Activated T-cell treated with anti-CD3 and anti-CD28 coated beads, Interleukin-2, amount 50 U/mL, for 48 hours (primary cell): ENCODE measurements at regions not wholly inside any gene's neighbourhood (a gene's known extent, or its start where the extent isn't known, plus 50 kb on each side); places are given as distances from the start of the nearest gene placed in this dataset.
A peak's percentile ranks its signal among the peaks of the same experiment; 100 is the strongest.
"Not testable (repeated sequence)": the region's sequence is repeated elsewhere in the genome, so short reads cannot be mapped to it uniquely, and the experiment has no call there.

Source experiments
- DNase-seq, 2 experiments: peaks; one replicate each; pipeline ENCODE4 v3.0.0-alpha.2; 2020

DNA sequence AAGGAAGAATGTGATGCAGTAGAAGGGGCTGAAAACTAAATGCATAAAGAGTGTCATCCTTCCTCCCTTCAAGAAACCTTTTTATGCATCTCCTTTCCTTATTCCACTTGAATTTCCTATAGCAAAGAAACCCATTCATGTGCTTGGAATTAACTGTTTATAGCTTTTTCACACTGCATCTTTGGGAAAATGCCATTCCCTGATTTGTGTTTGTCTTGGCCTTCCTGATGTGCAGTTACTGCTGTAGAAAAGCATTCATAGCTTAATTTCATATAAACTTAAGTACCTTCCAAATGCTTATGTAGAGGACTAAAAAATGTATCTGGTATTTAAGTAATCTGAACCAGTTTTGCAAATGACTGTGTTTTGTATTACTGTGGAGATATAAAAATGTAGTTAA lies 61.8 kb downstream of the SDR9C7 start:
- no peak for DNase-seq

DNA sequence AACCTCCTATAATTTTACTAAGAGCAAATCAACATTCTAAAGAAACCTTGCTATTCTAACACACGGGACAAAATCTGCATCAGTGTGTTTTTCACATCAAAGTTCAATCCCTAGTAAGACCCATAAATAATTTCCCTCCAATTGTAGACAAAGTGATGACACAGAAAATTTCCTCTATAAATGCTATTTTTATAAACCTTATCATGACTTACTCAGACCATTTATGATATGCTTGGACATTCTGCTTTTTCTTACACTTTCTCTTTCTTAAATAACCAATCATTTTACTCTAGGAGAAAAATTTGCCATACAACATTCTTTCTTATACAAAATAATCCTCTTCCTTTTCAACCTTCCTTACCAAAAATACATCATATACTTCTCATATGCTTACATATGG lies 67.0 kb downstream of the SDR9C7 start:
- no peak for DNase-seq

DNA sequence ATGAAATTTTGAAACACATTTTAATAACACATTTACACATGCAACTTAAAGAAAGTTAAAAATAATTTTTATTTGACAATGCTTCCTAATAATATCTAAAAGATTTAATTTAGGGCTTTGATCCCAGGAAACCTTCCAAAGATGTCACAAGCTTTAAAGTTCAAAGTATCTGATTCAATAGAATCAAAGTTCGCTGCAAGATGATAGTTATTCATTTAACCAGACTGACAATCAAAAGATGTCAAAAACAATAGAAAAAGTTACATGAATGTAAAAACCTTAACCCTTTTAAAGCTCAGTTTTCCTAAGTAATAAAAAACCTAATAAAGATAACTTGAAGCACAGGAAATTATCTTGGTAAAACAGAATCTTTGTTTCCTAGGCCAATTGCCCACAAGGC lies 67.7 kb downstream of the SDR9C7 start:
- DNase-seq, result no peak

DNA sequence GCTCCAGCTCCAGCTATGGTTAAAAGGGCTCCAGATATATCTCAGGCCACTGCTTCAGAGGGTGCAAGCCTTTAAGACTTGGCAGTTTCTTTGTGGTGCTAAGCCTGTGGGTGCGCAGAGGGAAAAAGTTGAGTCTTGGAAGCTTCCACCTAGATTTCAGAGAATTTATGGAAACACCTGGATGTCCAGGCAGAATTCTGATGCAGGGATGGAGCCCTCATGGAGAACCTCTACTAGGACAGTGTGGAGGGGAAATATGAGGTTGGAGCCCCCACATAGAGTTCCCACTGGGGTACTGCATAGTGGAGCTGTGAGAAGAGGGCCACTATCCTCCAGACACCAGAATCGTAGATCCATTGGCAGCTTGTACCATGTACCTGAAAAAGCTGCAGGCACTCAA lies 69.9 kb downstream of the SDR9C7 start:
- no peak for DNase-seq

DNA sequence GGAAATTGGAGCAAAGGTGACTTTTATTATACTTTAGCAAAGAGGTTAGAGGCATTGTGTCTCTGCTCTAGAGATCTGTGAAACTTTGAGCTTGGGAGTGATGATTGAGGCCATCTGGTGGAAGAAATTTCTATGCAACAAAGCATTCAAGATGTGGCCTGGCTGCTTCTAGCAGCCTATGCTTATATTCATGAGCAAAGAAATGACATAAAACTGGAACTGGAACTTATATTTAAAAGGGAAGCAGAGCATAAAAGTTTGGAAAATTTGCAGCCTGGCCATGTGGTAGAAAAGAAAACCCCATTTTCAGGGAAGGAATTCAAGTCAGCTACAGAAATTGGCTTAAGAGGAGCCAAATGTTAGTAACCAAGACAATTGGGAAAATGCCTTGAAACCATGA lies 70.4 kb downstream of the SDR9C7 start:
- DNase-seq, result no peak

DNA sequence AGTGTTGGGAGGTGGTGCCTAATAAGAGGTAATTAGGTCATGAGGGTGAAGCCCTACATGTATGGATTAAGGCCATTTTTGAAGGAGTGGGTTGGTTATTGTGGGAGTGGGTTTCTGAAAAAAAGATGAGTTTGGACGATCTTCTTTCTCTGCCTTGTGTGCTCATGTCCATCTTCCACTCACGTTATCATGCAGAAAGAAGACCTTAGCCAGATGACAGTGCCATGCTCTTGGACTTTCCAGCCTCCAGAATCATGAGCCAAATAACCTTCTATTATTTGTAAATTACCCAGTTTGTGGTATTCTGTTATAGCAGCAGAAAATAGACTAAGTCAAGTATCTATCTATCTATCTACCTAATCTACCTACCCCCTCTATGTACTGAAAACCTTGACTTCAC lies 71.9 kb downstream of the SDR9C7 start:
- no peak for DNase-seq

DNA sequence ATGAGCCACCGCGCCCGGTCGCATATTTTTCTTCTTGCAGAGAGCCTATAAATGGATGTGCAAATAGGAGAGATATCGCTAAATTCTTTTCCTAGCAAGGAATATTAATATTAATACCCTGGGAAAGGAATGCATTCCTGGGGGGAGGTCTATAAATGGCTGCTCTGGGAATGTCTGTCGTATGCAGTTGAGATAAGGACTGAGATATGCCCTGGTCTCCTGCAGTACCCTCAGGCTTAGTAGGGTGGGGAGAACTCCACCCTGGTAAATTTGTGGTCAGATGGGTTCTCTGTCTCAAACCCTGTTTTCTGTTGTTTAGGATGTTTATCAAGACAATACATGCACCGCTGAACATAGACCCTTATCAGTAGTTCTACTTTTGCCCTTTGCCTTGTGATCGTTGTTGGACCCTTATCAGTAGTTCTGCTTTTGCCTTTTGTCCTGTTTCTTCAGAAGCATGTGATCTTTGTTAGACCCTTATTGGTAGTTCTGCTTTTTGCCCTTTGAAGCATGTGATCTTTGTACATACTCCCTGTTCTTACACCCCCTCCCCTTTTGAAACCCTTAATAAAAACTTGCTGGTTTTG lies 80.7 kb downstream of the SDR9C7 start:
- DNase-seq, result not testable (repeated sequence)

DNA sequence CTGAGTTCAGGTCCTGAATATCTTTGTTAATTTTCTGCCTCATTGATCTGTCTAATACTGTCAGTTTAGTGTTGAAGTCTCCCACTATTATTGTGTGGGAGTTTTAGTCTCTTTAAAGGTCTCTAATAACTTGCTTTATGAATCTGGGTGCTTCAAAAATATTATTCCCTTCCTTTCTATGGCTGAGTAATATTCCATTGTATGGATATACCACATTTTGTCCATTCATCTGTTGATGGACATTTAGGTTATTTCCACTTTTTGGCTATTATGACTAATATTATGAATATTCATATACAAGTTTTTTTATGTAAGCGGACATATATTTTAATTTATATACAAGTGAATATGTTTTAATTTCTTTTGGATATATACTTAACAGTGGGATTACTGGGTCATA lies 82.7 kb downstream of the SDR9C7 start:
- no peak for DNase-seq

DNA sequence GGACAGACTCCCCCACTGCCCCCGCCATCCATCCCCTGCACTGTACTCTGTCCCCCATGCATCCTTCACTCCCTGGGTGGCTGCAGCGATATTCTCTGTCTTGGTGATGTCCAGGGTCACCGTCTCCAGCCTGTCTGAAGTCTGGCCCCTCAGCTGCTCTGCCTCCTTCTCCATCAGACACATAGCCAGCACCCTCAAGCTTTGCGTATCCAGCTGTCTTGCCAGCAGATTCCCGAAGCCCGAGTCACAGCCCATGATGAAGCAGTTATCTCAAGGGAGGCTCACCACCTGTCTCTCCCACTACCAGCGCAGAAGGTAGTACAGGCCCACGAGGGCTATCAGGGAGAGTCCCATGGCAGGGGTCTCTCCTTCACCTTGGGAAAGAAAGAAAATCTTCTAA lies 77.8 kb downstream of the HSD17B6 start:
- no peak for DNase-seq

DNA sequence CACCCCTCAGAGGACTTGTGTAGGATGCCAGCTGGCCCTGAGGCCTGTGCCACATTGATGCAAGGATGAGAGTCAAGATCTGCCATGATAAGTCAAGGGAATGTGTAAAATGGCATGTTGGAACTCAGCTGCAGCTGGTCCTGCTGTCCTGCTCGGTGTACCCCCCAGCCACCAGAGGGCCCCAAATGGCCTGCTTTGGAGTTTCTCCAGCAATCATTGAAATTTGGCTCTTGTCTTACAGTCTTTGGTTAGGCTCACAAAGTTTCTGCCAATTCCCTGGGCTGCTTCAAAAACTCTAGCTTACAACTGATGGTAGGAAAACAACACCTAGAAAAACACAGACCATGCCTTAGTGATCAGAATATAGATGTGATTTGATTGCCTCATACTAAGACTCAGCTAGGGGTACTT lies 76.8 kb downstream of the HSD17B6 start:
- DNase-seq, result peak; percentile 45 to 48

DNA sequence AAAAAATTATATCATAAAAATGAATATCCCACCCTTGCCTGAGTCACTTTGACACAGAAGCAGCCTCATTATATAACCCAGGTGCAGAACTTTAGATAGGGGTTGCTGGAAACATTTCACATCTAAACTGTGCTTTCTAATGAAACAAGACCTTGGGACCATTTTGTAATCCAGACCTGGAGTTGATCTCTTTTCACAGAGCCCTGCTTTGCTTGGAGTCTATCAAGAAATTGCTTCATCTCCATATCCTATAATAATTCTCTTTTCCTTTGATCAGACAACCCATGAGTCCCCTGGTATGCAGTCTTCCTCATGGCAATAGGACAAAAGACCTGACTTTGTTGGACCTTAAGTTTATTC lies 76.3 kb downstream of the HSD17B6 start:
- DNase-seq, result no peak

DNA sequence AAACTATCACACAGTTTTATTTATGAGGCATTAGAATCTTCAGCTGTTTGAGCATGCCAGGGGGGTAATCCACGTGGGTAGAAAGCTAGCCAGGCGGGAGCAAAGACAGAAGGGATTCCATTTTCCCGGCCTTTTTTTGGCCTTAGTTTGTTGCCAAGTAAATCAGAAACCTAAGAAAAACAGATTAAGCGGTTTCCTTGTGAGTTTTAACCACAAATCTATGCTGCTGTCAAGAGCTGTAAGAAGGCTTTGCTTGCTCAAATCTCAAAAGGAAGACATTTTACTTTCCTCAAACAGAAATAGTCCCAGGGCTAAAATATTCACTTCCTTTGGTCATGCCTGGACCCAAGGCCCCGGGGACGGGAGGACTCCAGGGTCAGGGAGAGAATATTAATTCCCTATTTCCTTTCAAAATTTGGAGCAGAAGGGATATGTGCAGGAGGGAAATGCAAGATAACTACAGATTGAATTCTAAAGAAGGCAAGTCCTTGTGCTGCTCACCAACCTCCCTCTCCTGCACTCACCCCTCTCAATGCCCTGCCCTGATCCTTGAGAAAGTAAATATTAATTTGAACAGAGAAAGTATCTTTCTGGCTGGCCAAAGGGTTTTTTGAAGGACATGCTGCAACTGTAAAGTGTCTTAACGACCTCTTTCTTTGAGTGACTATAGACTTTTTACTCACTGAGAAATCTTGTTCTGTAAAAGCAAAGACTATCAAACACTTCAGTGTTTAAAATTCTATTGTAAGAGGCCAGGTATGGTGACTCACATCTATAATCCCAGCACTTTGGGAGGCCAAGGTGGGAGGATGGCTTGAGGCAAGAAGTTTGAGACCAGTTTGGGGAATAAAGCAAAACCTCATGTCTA lies 75.7 kb downstream of the HSD17B6 start:
- no peak for DNase-seq
